Spleen (tissue), 7 donors: ENCODE measurements at regions not wholly inside any gene's neighbourhood (a gene's known extent, or its start where the extent isn't known, plus 50 kb on each side); places are given as distances from the start of the nearest gene placed in this dataset.

Experiments
- CTCF ChIP-seq, 11 experiments: fragments of 200-600 bp in 7 of 11; fragments of 450-650 bp in 4 of 11; sonication (generic) in 4 of 11; IDR thresholded peaks in 8 of 11; conservative IDR thresholded peaks in 3 of 11; 1 replicate in 7 of 11; 2 replicates in 4 of 11; pipeline versions ENCODE4 v1.4.0 to v1.8.0; 2016 to 2021; ENCODE audit warnings: antibody characterized with exemption in 11 of 11, inconsistent platforms in 4 of 11, mild to moderate bottlenecking in 1 of 11
- POLR2A ChIP-seq, 3 donors: fragments of 450-650 bp; IDR thresholded peaks; one replicate each; pipeline ENCODE4 v1.5.1; 2017; ENCODE audit warnings: antibody characterized with exemption in 3 of 3, mild to moderate bottlenecking in 1 of 3
- donor health status: DM: no; HTN: no; CAD: no; lungs with moderate emphysema.
- donor health status: DM: no; HTN: no; CAD: no.
- donor health status: DM: no; HTN: no; CAD: no.

- TF ChIP-seq CTCF (IDR thresholded peaks at IDR 0.05 in 8 of 11, conservative IDR thresholded peaks at IDR 0.05 in 3 of 11) (no peak), POLR2A (IDR thresholded peaks at IDR 0.05) (no peak)
Measured at GRCh38 chr3:106482451-106482850, 613.6 kb upstream of the CBLB start.
